HCT116 (cell line): ENCODE measurements at regions not wholly inside any gene's neighbourhood (a gene's known extent, or its start where the extent isn't known, plus 50 kb on each side); places are given as distances from the start of the nearest gene placed in this dataset.

Source experiments
- ATAC-seq: fragments of 200-7000 bp; cut with Tn5 transposase; 2 replicates; pipeline ENCODE4 v1.9.1; 2020; ENCODE audit warnings: mild to moderate bottlenecking, moderate library complexity
- BruUV-seq: library from RNA; stranded (reverse); fragments of 400-500 nt; replicated peaks from 2 replicates; lab custom pipeline; 2021; lab: Mats Ljungman, UMichigan
- CTCF ChIA-PET: fragments of 300-600 bp; sonication (Branson Sonifier 250); formaldehyde crosslinking; loops from one replicate; lab custom pipeline; 2021; ENCODE audit warnings: antibody characterized with exemption; lab: Charles Lee
- POLR2A ChIA-PET: fragments of 300-600, 350-600 bp; sonication (Branson Sonifier 250); formaldehyde crosslinking; loops from one replicate; lab custom pipeline; 2021; ENCODE audit warnings: antibody characterized with exemption; lab: Charles Lee
- RAD21 ChIA-PET, 2 experiments: fragments of 300-600 bp; sonication (Branson Sonifier 250); formaldehyde crosslinking; loops; one replicate each; lab custom pipeline; 2023; ENCODE audit warnings: low total read pairs in 2 of 2; ENCODE audit not compliant: uncharacterized antibody in 2 of 2, unreplicated experiment in 2 of 2, low non-redundant PET in 1 of 2; lab: Charles Lee
- DNase-seq: peaks from one replicate; pipeline ENCODE4 v3.0.0-alpha.2; 2010; ENCODE audit warnings: low read depth, low spot score
- H2AFZ ChIP-seq: fragments of 200-600 bp; shearing (Covaris generic), sonication (generic); 2 replicates; pipeline ENCODE4 v1.6.1; 2017; ENCODE audit warnings: low read depth, mixed run types, mixed read lengths, antibody characterized with exemption, low read length; ENCODE audit not compliant: poor library complexity, severe bottlenecking
- H3K27ac ChIP-seq: 2 replicates; pipeline ENCODE4 v1.5.1; 2012; ENCODE audit warnings: low read depth, low read length
- H3K27me3 ChIP-seq: fragments of 200-600 bp; sonication (generic); 2 replicates; pipeline ENCODE4 v1.6.1; 2016; ENCODE audit warnings: mixed run types, low read length, mixed read lengths; ENCODE audit not compliant: insufficient read depth
- H3K36me3 ChIP-seq, 2 experiments: fragments of 200-500 bp in 1 of 2; fragments of 200-600 bp in 1 of 2; sonication (Bioruptor generic) in 1 of 2; sonication (generic) in 1 of 2; 2 replicates each; pipeline versions ENCODE4 v1.5.1 to v1.6.1; 2014 to 2016; ENCODE audit warnings: low read length in 2 of 2, inconsistent platforms in 1 of 2, mixed read lengths in 1 of 2, mixed run types in 1 of 2; ENCODE audit not compliant: insufficient read depth in 2 of 2, control insufficient read depth in 1 of 2
- H3K4me1 ChIP-seq, 2 experiments: fragments of 200-600 bp in 1 of 2; sonication (generic) in 1 of 2; 2 replicates each; pipeline versions ENCODE4 v1.5.1 to v1.6.1; 2012 to 2017; ENCODE audit warnings: low read length in 2 of 2, inconsistent platforms in 1 of 2, mild to moderate bottlenecking in 1 of 2, mixed read lengths in 1 of 2, mixed run types in 1 of 2, moderate library complexity in 1 of 2; ENCODE audit not compliant: insufficient read depth in 2 of 2, control insufficient read depth in 1 of 2
- H3K4me2 ChIP-seq: fragments of 200-600 bp; sonication (generic); 2 replicates; pipeline ENCODE4 v1.6.1; 2017; ENCODE audit warnings: mixed run types, low read length, mixed read lengths
- H3K4me3 ChIP-seq, 2 experiments: fragments of 200-600 bp in 1 of 2; sonication (generic) in 1 of 2; replicated peaks in 1 of 2; 2 replicates each; pipeline ENCODE4 v1.5.1; 2011 to 2016; ENCODE audit warnings: low read length in 2 of 2, control low read depth in 1 of 2, low read depth in 1 of 2, mild to moderate bottlenecking in 1 of 2, mixed read lengths in 1 of 2, mixed run types in 1 of 2
- H3K79me2 ChIP-seq: fragments of 200-600 bp; sonication (generic); 2 replicates; pipeline ENCODE4 v1.6.1; 2017; ENCODE audit warnings: mild to moderate bottlenecking, mixed run types, low read length, moderate library complexity, mixed read lengths; ENCODE audit not compliant: insufficient read depth
- H3K9ac ChIP-seq: fragments of 200-600 bp; sonication (generic); 2 replicates; pipeline ENCODE4 v1.6.1; 2016; ENCODE audit warnings: low read length, mixed read lengths
- H3K9me2 ChIP-seq: fragments of 200-600 bp; sonication (generic), shearing (Covaris generic); 2 replicates; pipeline ENCODE4 v1.6.1; 2017; ENCODE audit warnings: mixed run types, mild to moderate bottlenecking, moderate library complexity; ENCODE audit not compliant: insufficient read depth
- H3K9me3 ChIP-seq, 2 experiments: fragments of 200-500 bp in 1 of 2; fragments of 200-600 bp in 1 of 2; sonication (Bioruptor generic) in 1 of 2; sonication (generic) in 1 of 2; 2 replicates each; pipeline ENCODE4 v1.6.1; 2014 to 2017; ENCODE audit warnings: low read length in 2 of 2, mixed read lengths in 2 of 2, inconsistent platforms in 1 of 2, low read depth in 1 of 2, mild to moderate bottlenecking in 1 of 2, mixed run types in 1 of 2, moderate library complexity in 1 of 2; ENCODE audit not compliant: control insufficient read depth in 1 of 2, insufficient read depth in 1 of 2
- H4K20me1 ChIP-seq: fragments of 200-600 bp; sonication (generic), shearing (Covaris generic); 2 replicates; pipeline ENCODE4 v1.6.1; 2017; ENCODE audit warnings: mixed run types, mild to moderate bottlenecking, moderate library complexity; ENCODE audit not compliant: insufficient read depth
- CEBPB ChIP-seq: IDR thresholded peaks from 2 replicates; pipeline ENCODE4 v1.6.1; 2012; ENCODE audit warnings: low read depth
- EGR1 ChIP-seq: IDR thresholded peaks from 2 replicates; pipeline ENCODE4 v1.6.1; 2012; ENCODE audit warnings: low read depth
- ELF1 ChIP-seq: IDR thresholded peaks from 2 replicates; pipeline ENCODE4 v1.6.1; 2012; ENCODE audit warnings: low read depth, borderline replicate concordance
- EZH2 ChIP-seq: fragments of 200-600 bp; sonication (generic); IDR thresholded peaks from 2 replicates; pipeline ENCODE4 v1.6.1; 2017; ENCODE audit warnings: antibody characterized with exemption, mixed run types
- EZH2phosphoT487 ChIP-seq: fragments of 200-600 bp; IDR thresholded peaks from 2 replicates; pipeline ENCODE4 v1.6.1; 2018; ENCODE audit warnings: antibody characterized with exemption, borderline replicate concordance
- FOSL1 ChIP-seq: IDR thresholded peaks from 2 replicates; pipeline ENCODE4 v1.6.1; 2012; ENCODE audit warnings: low read depth
- JUND ChIP-seq: IDR thresholded peaks from 2 replicates; pipeline ENCODE4 v1.6.1; 2012
- POLR2A ChIP-seq: IDR thresholded peaks from 2 replicates; pipeline ENCODE4 v1.7.0; 2011; ENCODE audit warnings: borderline replicate concordance; ENCODE audit not compliant: insufficient read depth, insufficient read length; ENCODE audit errors: extremely low read depth
- POLR2AphosphoS5 ChIP-seq: IDR thresholded peaks from 2 replicates; pipeline ENCODE4 v1.6.1; 2011; ENCODE audit warnings: mild to moderate bottlenecking, low read depth, low read length, moderate library complexity
- RAD21 ChIP-seq: IDR thresholded peaks from 2 replicates; pipeline ENCODE4 v1.6.1; 2012; ENCODE audit warnings: low read depth, mild to moderate bottlenecking
- SP1 ChIP-seq: IDR thresholded peaks from 2 replicates; pipeline ENCODE4 v1.6.1; 2012; ENCODE audit warnings: low read depth
- SRF ChIP-seq: IDR thresholded peaks from 2 replicates; pipeline ENCODE4 v1.6.1; 2012; ENCODE audit warnings: low read depth
- YY1 ChIP-seq: IDR thresholded peaks from 2 replicates; pipeline ENCODE4 v1.6.1; 2011; ENCODE audit warnings: low read length, low read depth, moderate library complexity, mild to moderate bottlenecking; ENCODE audit not compliant: insufficient replicate concordance; ENCODE audit errors: extremely low read depth
- ZFX ChIP-seq: fragments of 450-650 bp; IDR thresholded peaks from 2 replicates; pipeline ENCODE4 v1.6.1; 2017
- ZNF274 ChIP-seq: fragments of 200-500 bp; sonication (Bioruptor generic); IDR thresholded peaks from 2 replicates; pipeline ENCODE4 v1.6.1; 2014; ENCODE audit warnings: mild to moderate bottlenecking, low read depth, low read length, inconsistent platforms
- intact Hi-C: fragments of 100-400 bp; cut with micrococcal nuclease; formaldehyde crosslinking; loops from 2 replicates; pipeline ENCODE4 v1.10.0; 2022
- TF ChIP-seq, protein P1 (sequence below): IDR thresholded peaks from 2 replicates; pipeline ENCODE4 v1.6.1; 2012
- TF ChIP-seq, protein P2 (sequence below), 3 experiments: fragments of 200-600 bp in 1 of 3; sonication (generic) in 1 of 3; IDR thresholded peaks in 2 of 3; conservative IDR thresholded peaks in 1 of 3; 2 replicates each; pipeline ENCODE4 v1.5.1; 2012 to 2017; ENCODE audit warnings: low read depth in 2 of 3, low read length in 2 of 3, antibody characterized with exemption in 1 of 3, borderline replicate concordance in 1 of 3, control low read depth in 1 of 3, mild to moderate bottlenecking in 1 of 3, mixed read lengths in 1 of 3, mixed run types in 1 of 3, moderate library complexity in 1 of 3; ENCODE audit not compliant: insufficient read depth in 1 of 3
- TF ChIP-seq, protein P3 (sequence below): IDR thresholded peaks from 2 replicates; pipeline ENCODE4 v1.6.1; 2012
- TF ChIP-seq, protein P4 (sequence below): IDR thresholded peaks from 2 replicates; pipeline ENCODE4 v1.6.1; 2012; ENCODE audit warnings: low read depth
- TF ChIP-seq, protein P5 (sequence below): IDR thresholded peaks from 2 replicates; pipeline ENCODE4 v1.6.1; 2011; ENCODE audit warnings: mild to moderate bottlenecking, low read length, moderate library complexity; ENCODE audit not compliant: insufficient replicate concordance; ENCODE audit errors: extremely low read depth

DNA sequence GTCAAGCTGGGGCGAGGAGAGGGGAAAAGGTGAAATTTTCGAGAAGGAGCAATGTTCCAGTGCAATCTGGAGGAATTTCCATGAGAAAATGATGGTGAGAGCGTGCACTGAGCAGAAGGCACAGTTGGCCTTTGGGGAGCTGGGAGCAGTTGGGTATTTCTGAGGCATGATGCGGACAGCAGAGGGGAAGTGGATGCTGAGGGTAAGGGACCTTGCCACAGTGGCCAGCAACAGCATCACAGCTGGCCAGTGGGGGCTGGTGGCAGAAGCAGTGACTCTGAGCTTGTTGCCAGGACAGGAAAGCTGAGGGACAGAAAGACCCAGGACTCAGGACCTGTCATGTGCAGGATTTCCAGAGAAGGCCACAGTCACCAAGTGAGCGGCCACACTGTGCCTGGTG lies 98.9 kb downstream of the LSM3 start:
- no peak overlapping the region for H3K27ac ChIP-seq
- POLR2A ChIA-PET, result no interaction called here
- CTCF ChIA-PET, result interaction anchor here (1.0 kb wide), 1 partner anchor 74 kb away, joined by 4 read pairs; no protein-coding TSS in a partner anchor

More for the DNA sequence above, 98.9 kb downstream of the LSM3 start:
- intact Hi-C loops, result no loop called here
- DNase-seq (no peak), ATAC-seq (no peak)
- no peak overlapping the region for H3K4me3 ChIP-seq
- no peaks in the 10 kb centered on the region for H3K9me2 ChIP-seq
- no peak for TF ChIP-seq RAD21
- no peak for TF ChIP-seq SRF
- TF ChIP-seq, protein P1, sequence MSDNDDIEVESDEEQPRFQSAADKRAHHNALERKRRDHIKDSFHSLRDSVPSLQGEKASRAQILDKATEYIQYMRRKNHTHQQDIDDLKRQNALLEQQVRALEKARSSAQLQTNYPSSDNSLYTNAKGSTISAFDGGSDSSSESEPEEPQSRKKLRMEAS, result no peak
- TF ChIP-seq CEBPB, result no peak
- no peak for TF ChIP-seq ZFX
- no peak for TF ChIP-seq FOSL1
- TF ChIP-seq YY1, result no peak
- TF ChIP-seq, protein P2, sequence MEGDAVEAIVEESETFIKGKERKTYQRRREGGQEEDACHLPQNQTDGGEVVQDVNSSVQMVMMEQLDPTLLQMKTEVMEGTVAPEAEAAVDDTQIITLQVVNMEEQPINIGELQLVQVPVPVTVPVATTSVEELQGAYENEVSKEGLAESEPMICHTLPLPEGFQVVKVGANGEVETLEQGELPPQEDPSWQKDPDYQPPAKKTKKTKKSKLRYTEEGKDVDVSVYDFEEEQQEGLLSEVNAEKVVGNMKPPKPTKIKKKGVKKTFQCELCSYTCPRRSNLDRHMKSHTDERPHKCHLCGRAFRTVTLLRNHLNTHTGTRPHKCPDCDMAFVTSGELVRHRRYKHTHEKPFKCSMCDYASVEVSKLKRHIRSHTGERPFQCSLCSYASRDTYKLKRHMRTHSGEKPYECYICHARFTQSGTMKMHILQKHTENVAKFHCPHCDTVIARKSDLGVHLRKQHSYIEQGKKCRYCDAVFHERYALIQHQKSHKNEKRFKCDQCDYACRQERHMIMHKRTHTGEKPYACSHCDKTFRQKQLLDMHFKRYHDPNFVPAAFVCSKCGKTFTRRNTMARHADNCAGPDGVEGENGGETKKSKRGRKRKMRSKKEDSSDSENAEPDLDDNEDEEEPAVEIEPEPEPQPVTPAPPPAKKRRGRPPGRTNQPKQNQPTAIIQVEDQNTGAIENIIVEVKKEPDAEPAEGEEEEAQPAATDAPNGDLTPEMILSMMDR (IDR thresholded peaks at IDR 0.05 in 2 of 3, conservative IDR thresholded peaks at IDR 0.05 in 1 of 3; ENCODE audit: borderline replicate concordance in 1 of 3, insufficient read depth in 1 of 3, low read depth in 2 of 3, low read length in 2 of 3), result no peak
- TF ChIP-seq SP1, result no peak
- TF ChIP-seq, protein P3, sequence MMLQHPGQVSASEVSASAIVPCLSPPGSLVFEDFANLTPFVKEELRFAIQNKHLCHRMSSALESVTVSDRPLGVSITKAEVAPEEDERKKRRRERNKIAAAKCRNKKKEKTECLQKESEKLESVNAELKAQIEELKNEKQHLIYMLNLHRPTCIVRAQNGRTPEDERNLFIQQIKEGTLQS, result no peak
- TF ChIP-seq EGR1, result no peak
- TF ChIP-seq EZH2phosphoT487, result no peak
- TF ChIP-seq ZNF274, result no peak
- TF ChIP-seq POLR2A, result no peak
- no peak for TF ChIP-seq ELF1
- no peak for TF ChIP-seq EZH2
- TF ChIP-seq, protein P4, sequence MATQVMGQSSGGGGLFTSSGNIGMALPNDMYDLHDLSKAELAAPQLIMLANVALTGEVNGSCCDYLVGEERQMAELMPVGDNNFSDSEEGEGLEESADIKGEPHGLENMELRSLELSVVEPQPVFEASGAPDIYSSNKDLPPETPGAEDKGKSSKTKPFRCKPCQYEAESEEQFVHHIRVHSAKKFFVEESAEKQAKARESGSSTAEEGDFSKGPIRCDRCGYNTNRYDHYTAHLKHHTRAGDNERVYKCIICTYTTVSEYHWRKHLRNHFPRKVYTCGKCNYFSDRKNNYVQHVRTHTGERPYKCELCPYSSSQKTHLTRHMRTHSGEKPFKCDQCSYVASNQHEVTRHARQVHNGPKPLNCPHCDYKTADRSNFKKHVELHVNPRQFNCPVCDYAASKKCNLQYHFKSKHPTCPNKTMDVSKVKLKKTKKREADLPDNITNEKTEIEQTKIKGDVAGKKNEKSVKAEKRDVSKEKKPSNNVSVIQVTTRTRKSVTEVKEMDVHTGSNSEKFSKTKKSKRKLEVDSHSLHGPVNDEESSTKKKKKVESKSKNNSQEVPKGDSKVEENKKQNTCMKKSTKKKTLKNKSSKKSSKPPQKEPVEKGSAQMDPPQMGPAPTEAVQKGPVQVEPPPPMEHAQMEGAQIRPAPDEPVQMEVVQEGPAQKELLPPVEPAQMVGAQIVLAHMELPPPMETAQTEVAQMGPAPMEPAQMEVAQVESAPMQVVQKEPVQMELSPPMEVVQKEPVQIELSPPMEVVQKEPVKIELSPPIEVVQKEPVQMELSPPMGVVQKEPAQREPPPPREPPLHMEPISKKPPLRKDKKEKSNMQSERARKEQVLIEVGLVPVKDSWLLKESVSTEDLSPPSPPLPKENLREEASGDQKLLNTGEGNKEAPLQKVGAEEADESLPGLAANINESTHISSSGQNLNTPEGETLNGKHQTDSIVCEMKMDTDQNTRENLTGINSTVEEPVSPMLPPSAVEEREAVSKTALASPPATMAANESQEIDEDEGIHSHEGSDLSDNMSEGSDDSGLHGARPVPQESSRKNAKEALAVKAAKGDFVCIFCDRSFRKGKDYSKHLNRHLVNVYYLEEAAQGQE, result no peak
- TF ChIP-seq, protein P5, sequence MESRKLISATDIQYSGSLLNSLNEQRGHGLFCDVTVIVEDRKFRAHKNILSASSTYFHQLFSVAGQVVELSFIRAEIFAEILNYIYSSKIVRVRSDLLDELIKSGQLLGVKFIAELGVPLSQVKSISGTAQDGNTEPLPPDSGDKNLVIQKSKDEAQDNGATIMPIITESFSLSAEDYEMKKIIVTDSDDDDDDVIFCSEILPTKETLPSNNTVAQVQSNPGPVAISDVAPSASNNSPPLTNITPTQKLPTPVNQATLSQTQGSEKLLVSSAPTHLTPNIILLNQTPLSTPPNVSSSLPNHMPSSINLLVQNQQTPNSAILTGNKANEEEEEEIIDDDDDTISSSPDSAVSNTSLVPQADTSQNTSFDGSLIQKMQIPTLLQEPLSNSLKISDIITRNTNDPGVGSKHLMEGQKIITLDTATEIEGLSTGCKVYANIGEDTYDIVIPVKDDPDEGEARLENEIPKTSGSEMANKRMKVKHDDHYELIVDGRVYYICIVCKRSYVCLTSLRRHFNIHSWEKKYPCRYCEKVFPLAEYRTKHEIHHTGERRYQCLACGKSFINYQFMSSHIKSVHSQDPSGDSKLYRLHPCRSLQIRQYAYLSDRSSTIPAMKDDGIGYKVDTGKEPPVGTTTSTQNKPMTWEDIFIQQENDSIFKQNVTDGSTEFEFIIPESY, result no peak
- no peak for TF ChIP-seq POLR2AphosphoS5
- no peak for TF ChIP-seq JUND
- no peak overlapping the region for H2AFZ ChIP-seq
- H3K79me2 ChIP-seq, result no peaks in the 10 kb centered on the region
- H4K20me1 ChIP-seq, result no peaks in the 10 kb centered on the region
- peaks cover 0 to 9% of the 10 kb centered on the region in 2 experiments; a peak in 1 of 4 replicates for H3K4me1 ChIP-seq
- H3K4me2 ChIP-seq, result no peak overlapping the region
- RAD21 ChIA-PET, result no interaction called here
- no peaks in the 10 kb centered on the region for H3K27me3 ChIP-seq
- H3K9me3 ChIP-seq, result no peaks in the 10 kb centered on the region
- H3K9ac ChIP-seq, result no peak overlapping the region
- H3K36me3 ChIP-seq, result no peaks in the 10 kb centered on the region
- BruUV-seq, result no TSS peak
